Liver (tissue), 8 donors: ENCODE measurements at regions not wholly inside any gene's neighbourhood (a gene's known extent, or its start where the extent isn't known, plus 50 kb on each side); places are given as distances from the start of the nearest gene placed in this dataset.

Experiments used
- DNase-seq: peaks from one replicate; pipeline ENCODE4 v3.0.0-alpha.2; 2017; ENCODE audit warnings: low spot score
- H3K27ac ChIP-seq, 2 donors: one replicate each; pipeline ENCODE4 v1.7.0; 2013; ENCODE audit warnings: inconsistent platforms in 2 of 2, low read length in 2 of 2, control low read depth in 1 of 2, low read depth in 1 of 2, mild to moderate bottlenecking in 1 of 2
- H3K27me3 ChIP-seq, 4 donors: one replicate each; pipeline versions ENCODE4 v1.6.1 to v1.7.0; 2013; ENCODE audit warnings: low read length in 3 of 4, inconsistent platforms in 1 of 4, mild to moderate bottlenecking in 1 of 4, moderate library complexity in 1 of 4; ENCODE audit not compliant: control insufficient read depth in 4 of 4, insufficient read depth in 4 of 4
- H3K36me3 ChIP-seq, 4 donors: one replicate each; pipeline versions ENCODE4 v1.6.1 to v1.7.0; 2013; ENCODE audit warnings: low read length in 3 of 4, mild to moderate bottlenecking in 3 of 4, low read depth in 1 of 4, moderate library complexity in 1 of 4; ENCODE audit not compliant: control insufficient read depth in 4 of 4, insufficient read depth in 3 of 4
- H3K4me1 ChIP-seq, 4 donors: one replicate each; pipeline versions ENCODE4 v1.6.1 to v1.7.0; 2013; ENCODE audit warnings: low read length in 3 of 4, mild to moderate bottlenecking in 3 of 4, moderate library complexity in 1 of 4; ENCODE audit not compliant: control insufficient read depth in 4 of 4, insufficient read depth in 4 of 4
- H3K4me3 ChIP-seq, 3 donors: one replicate each; pipeline versions ENCODE4 v1.6.1 to v1.7.0; 2013; ENCODE audit warnings: low read length in 3 of 3, control low read depth in 1 of 3, low read depth in 1 of 3, mild to moderate bottlenecking in 1 of 3
- H3K9ac ChIP-seq, 2 donors: one replicate each; pipeline ENCODE4 v1.7.0; 2013; ENCODE audit warnings: low read length in 2 of 2, mild to moderate bottlenecking in 2 of 2, moderate library complexity in 2 of 2, control low read depth in 1 of 2, low read depth in 1 of 2
- H3K9me3 ChIP-seq, 4 donors: one replicate each; pipeline versions ENCODE4 v1.6.1 to v1.7.0; 2013; ENCODE audit warnings: low read length in 3 of 4; ENCODE audit not compliant: control insufficient read depth in 4 of 4
- EGR1 ChIP-seq, 2 donors: IDR thresholded peaks; 2 replicates each; pipeline ENCODE4 v1.6.1; 2016 to 2018; ENCODE audit warnings: antibody characterized with exemption in 2 of 2, low read depth in 2 of 2
- FOXA1 ChIP-seq: IDR thresholded peaks from 2 replicates; pipeline ENCODE4 v1.6.1; 2016; ENCODE audit warnings: antibody characterized with exemption
- GABPA ChIP-seq, 2 donors: IDR thresholded peaks in 1 of 2; conservative IDR thresholded peaks in 1 of 2; 2 replicates each; pipeline ENCODE4 v1.6.1; 2016; ENCODE audit warnings: antibody characterized with exemption in 2 of 2, mild to moderate bottlenecking in 1 of 2, moderate library complexity in 1 of 2
- HNF4A ChIP-seq, 2 donors: conservative IDR thresholded peaks; 2 replicates each; pipeline ENCODE4 v1.6.1; 2016; ENCODE audit warnings: antibody characterized with exemption in 2 of 2, mild to moderate bottlenecking in 2 of 2
- HNF4G ChIP-seq: IDR thresholded peaks from 2 replicates; pipeline ENCODE4 v1.6.1; 2016; ENCODE audit warnings: antibody characterized with exemption
- JUND ChIP-seq, 2 donors: IDR thresholded peaks; 2 replicates each; pipeline ENCODE4 v1.6.1; 2016; ENCODE audit warnings: antibody characterized with exemption in 2 of 2
- NR2F2 ChIP-seq: IDR thresholded peaks from 2 replicates; pipeline ENCODE4 v1.6.1; 2016; ENCODE audit warnings: antibody characterized with exemption
- RXRA ChIP-seq, 2 donors: IDR thresholded peaks; 2 replicates each; pipeline ENCODE4 v1.6.1; 2017 to 2018; ENCODE audit warnings: antibody characterized with exemption in 2 of 2, mild to moderate bottlenecking in 1 of 2
- YY1 ChIP-seq: IDR thresholded peaks from 2 replicates; pipeline ENCODE4 v1.6.1; 2016; ENCODE audit warnings: antibody characterized with exemption, mild to moderate bottlenecking
- WGBS: extraction: QIAGEN DNeasy Blood & Tissue Kit; methylation state at CpG from one replicate; pipeline ENCODE4 v1.1.7; 2013; 5-methylcytosine and 5-hydroxymethylcytosine counted together
- TF ChIP-seq, protein P1 (sequence below): IDR thresholded peaks from 2 replicates; pipeline ENCODE4 v1.6.1; 2016; ENCODE audit warnings: antibody characterized with exemption, mild to moderate bottlenecking
- TF ChIP-seq, protein P2 (sequence below): IDR thresholded peaks from 2 replicates; pipeline ENCODE4 v1.6.1; 2016; ENCODE audit warnings: antibody characterized with exemption
- TF ChIP-seq, protein P3 (sequence below): fragments of 150-350 bp; IDR thresholded peaks from 2 replicates; pipeline ENCODE4 v1.5.1; 2017; ENCODE audit warnings: improper control_type of control experiment, low read depth, low read length; ENCODE audit not compliant: missing input control
- donor health status: healthy.
- donor health status: healthy.
- donor health status: healthy.
- donor health status: healthy.
- donor health status: healthy.

DNA sequence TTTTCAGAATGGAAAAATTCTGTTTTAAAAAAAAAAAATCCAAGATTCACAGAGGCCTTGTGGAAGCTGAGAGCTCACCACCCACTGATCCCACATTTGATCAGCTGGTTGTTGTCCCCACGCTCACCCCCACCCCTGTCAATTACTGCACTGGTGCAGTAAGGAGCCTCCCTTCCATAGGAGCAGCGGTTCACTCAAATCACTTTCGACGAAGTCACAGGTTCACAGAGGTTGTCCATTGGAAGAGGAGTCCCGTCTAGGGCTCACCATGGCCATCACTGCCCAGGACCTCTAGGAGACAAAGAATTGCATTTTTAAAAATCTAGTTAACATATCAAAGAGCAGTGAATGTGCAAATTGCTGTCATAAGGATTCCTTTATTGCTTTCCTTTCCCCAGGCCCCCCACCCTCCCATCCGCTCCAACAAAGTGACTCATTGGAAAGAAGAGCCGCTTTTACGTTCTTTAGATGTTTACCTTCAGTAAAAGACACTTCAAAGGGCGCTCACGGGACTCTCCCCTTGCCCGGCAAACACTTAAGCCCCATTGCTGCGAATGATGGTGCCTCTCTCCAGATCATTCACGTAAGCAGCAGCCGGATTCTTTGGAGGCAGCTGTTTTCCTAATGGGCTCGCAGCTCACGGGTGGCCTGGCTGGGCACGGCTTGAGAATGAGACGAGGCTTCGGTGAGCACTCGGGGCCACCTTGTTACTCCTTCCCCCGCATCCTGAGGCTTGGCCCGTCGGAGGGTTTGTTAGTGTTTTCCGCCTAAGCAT is 165.5 kb upstream of the SALL3 start:
- peaks cover 0 to 4% (median 0%) of the 10 kb centered on the region in 4 donors for H3K9me3 ChIP-seq
- no peak overlapping the region for H3K27ac ChIP-seq
- no peak overlapping the region for H3K4me3 ChIP-seq
- DNase-seq = no peak
- H3K36me3 ChIP-seq = no peaks in the 10 kb centered on the region
- no peaks in the 10 kb centered on the region for H3K27me3 ChIP-seq
- H3K4me1 ChIP-seq = no peaks in the 10 kb centered on the region
- no peak overlapping the region for H3K9ac ChIP-seq
- no peak for TF ChIP-seq HNF4A (conservative IDR thresholded peaks at IDR 0.05)
- no peak for TF ChIP-seq HNF4G
- TF ChIP-seq, protein P1, sequence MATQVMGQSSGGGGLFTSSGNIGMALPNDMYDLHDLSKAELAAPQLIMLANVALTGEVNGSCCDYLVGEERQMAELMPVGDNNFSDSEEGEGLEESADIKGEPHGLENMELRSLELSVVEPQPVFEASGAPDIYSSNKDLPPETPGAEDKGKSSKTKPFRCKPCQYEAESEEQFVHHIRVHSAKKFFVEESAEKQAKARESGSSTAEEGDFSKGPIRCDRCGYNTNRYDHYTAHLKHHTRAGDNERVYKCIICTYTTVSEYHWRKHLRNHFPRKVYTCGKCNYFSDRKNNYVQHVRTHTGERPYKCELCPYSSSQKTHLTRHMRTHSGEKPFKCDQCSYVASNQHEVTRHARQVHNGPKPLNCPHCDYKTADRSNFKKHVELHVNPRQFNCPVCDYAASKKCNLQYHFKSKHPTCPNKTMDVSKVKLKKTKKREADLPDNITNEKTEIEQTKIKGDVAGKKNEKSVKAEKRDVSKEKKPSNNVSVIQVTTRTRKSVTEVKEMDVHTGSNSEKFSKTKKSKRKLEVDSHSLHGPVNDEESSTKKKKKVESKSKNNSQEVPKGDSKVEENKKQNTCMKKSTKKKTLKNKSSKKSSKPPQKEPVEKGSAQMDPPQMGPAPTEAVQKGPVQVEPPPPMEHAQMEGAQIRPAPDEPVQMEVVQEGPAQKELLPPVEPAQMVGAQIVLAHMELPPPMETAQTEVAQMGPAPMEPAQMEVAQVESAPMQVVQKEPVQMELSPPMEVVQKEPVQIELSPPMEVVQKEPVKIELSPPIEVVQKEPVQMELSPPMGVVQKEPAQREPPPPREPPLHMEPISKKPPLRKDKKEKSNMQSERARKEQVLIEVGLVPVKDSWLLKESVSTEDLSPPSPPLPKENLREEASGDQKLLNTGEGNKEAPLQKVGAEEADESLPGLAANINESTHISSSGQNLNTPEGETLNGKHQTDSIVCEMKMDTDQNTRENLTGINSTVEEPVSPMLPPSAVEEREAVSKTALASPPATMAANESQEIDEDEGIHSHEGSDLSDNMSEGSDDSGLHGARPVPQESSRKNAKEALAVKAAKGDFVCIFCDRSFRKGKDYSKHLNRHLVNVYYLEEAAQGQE = no peak
- WGBS = 34% methylated on average over 24 of the region's 24 CpGs

DNA sequence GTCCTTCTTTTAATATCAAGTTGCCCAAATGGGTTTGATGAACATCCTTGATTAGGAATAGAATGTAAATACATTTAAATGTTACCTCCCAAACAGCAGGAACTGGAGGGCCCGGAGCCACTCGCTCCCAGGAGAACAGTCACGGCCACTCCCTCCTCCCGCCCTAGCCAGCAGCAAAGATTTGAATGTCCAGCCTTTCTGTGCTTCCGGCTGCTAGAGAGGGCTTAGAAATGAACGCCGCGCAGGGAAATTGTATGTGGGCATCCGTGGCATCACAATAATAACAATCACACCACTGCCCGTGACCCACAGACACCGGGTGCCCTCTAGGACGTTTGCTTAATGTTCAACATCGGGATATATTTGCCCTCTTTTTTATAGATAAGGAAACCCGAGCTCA is 164.9 kb upstream of the SALL3 start:
- no peak overlapping the region for H3K27ac ChIP-seq
- DNase-seq = no peak
- no peaks in the 10 kb centered on the region for H3K27me3 ChIP-seq
- no peak overlapping the region for H3K4me3 ChIP-seq
- no peak overlapping the region for H3K9ac ChIP-seq
- H3K36me3 ChIP-seq = no peaks in the 10 kb centered on the region
- 48% methylated on average over 14 of the region's 14 CpGs for WGBS
- H3K9me3 ChIP-seq = peaks cover 0 to 2% (median 0%) of the 10 kb centered on the region in 4 donors
- no peaks in the 10 kb centered on the region for H3K4me1 ChIP-seq
- TF ChIP-seq, protein P2, sequence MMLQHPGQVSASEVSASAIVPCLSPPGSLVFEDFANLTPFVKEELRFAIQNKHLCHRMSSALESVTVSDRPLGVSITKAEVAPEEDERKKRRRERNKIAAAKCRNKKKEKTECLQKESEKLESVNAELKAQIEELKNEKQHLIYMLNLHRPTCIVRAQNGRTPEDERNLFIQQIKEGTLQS = no peak
- TF ChIP-seq, protein P3, sequence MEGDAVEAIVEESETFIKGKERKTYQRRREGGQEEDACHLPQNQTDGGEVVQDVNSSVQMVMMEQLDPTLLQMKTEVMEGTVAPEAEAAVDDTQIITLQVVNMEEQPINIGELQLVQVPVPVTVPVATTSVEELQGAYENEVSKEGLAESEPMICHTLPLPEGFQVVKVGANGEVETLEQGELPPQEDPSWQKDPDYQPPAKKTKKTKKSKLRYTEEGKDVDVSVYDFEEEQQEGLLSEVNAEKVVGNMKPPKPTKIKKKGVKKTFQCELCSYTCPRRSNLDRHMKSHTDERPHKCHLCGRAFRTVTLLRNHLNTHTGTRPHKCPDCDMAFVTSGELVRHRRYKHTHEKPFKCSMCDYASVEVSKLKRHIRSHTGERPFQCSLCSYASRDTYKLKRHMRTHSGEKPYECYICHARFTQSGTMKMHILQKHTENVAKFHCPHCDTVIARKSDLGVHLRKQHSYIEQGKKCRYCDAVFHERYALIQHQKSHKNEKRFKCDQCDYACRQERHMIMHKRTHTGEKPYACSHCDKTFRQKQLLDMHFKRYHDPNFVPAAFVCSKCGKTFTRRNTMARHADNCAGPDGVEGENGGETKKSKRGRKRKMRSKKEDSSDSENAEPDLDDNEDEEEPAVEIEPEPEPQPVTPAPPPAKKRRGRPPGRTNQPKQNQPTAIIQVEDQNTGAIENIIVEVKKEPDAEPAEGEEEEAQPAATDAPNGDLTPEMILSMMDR = no peak
- TF ChIP-seq NR2F2 = no peak
- TF ChIP-seq YY1 = no peak
- TF ChIP-seq GABPA (IDR thresholded peaks at IDR 0.05 in 1 of 2, conservative IDR thresholded peaks at IDR 0.05 in 1 of 2) = no peak
- no peak for TF ChIP-seq FOXA1
- no peak for TF ChIP-seq JUND (IDR thresholded peaks at IDR 0.05)

DNA sequence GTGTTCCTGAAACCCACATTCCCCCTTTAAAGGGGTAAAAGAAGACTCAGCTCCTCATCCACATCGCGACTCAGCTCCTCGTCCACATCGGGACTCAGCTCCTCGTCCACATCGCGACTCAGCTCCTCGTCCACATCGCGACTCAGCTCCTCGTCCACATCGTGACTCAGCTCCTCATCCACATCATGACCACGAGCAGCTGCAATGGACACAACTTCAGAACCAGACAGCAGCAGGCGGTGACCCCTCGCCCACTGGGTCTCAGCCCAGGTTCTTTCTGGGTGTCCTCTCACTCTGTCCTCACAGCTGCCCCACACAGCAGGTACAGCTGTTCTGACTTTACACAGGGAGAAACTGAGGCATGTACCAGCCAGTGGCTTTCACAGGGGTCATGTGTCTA is 163.5 kb upstream of the SALL3 start:
- no peaks in the 10 kb centered on the region for H3K9me3 ChIP-seq
- no peak overlapping the region for H3K27ac ChIP-seq
- H3K27me3 ChIP-seq = no peaks in the 10 kb centered on the region
- TF ChIP-seq, protein P1 = no peak
- TF ChIP-seq EGR1 (IDR thresholded peaks at IDR 0.05; ENCODE audit: low read depth in 2 of 2) (no peak), RXRA (IDR thresholded peaks at IDR 0.05) (no peak)
- no peak for DNase-seq
- no peak overlapping the region for H3K9ac ChIP-seq
- H3K36me3 ChIP-seq = no peaks in the 10 kb centered on the region
- no peaks in the 10 kb centered on the region for H3K4me1 ChIP-seq
- no peak overlapping the region for H3K4me3 ChIP-seq
- 89% methylated on average over 15 of the region's 15 CpGs for WGBS
